Adipocyte (in vitro differentiated cells): ENCODE measurements at regions not wholly inside any gene's neighbourhood (a gene's known extent, or its start where the extent isn't known, plus 50 kb on each side); places are given as distances from the start of the nearest gene placed in this dataset.

Experiments
- DNase-seq: peaks from one replicate; pipeline ENCODE4 v3.0.0-alpha.2; 2015; ENCODE audit warnings: low read depth
- H3K27me3 ChIP-seq: replicated peaks from 2 replicates; pipeline ENCODE4 v1.7.0; 2013; ENCODE audit warnings: mild to moderate bottlenecking, low read length, moderate library complexity; ENCODE audit not compliant: control insufficient read depth, insufficient read depth
- H3K36me3 ChIP-seq: 2 replicates; pipeline ENCODE4 v1.7.0; 2013; ENCODE audit warnings: low read length, mild to moderate bottlenecking, moderate library complexity; ENCODE audit not compliant: control insufficient read depth, insufficient read depth, severe bottlenecking
- H3K4me1 ChIP-seq: 2 replicates; pipeline ENCODE4 v1.7.0; 2013; ENCODE audit warnings: mild to moderate bottlenecking, low read length, moderate library complexity; ENCODE audit not compliant: control insufficient read depth, insufficient read depth
- H3K4me3 ChIP-seq: 2 replicates; pipeline ENCODE4 v1.7.0; 2013; ENCODE audit warnings: mild to moderate bottlenecking, low read length, moderate library complexity
- H3K9ac ChIP-seq: 2 replicates; pipeline ENCODE4 v1.7.0; 2013; ENCODE audit warnings: mild to moderate bottlenecking, low read length, moderate library complexity
- H3K9me3 ChIP-seq: 2 replicates; pipeline ENCODE4 v1.7.0; 2013; ENCODE audit warnings: mild to moderate bottlenecking, low read length, moderate library complexity; ENCODE audit not compliant: control insufficient read depth

- Histone ChIP-seq H3K4me1 (peaks cover 10% of the 10 kb centered on the region), H3K9me3 (no peaks in the 10 kb centered on the region), H3K4me3 (no peak overlapping the region), H3K36me3 (no peaks in the 10 kb centered on the region), H3K9ac (no peak overlapping the region), H3K27me3 (peaks cover 57% of the 10 kb centered on the region)
- DNase-seq, result no peak
Measured at GRCh38 chr22:47276450-47276820, 514.0 kb downstream of the TBC1D22A start.

- Histone ChIP-seq H3K4me3 (no peak overlapping the region), H3K9me3 (peaks cover 2% of the 10 kb centered on the region), H3K4me1 (peaks cover 10% of the 10 kb centered on the region), H3K9ac (no peak overlapping the region), H3K27me3 (peaks cover 57% of the 10 kb centered on the region), H3K36me3 (no peaks in the 10 kb centered on the region)
- DNase-seq, result peak; percentile 27
Measured at GRCh38 chr22:47275605-47276449, 513.4 kb downstream of the TBC1D22A start.

- H3K9ac ChIP-seq, result no peak overlapping the region
- no peaks in the 10 kb centered on the region for H3K36me3 ChIP-seq
- no peak for DNase-seq
- H3K4me3 ChIP-seq, result no peak overlapping the region
- H3K27me3 ChIP-seq, result peaks cover 56% of the 10 kb centered on the region
- H3K4me1 ChIP-seq, result peaks cover 10% of the 10 kb centered on the region
- H3K9me3 ChIP-seq, result peaks cover 5% of the 10 kb centered on the region
Measured at GRCh38 chr22:47274196-47274595, 511.7 kb downstream of the TBC1D22A start.

- no peak overlapping the region for H3K9ac ChIP-seq
- peaks cover 4% of the 10 kb centered on the region for H3K4me1 ChIP-seq
- no peaks in the 10 kb centered on the region for H3K36me3 ChIP-seq
- no peak for DNase-seq
- H3K9me3 ChIP-seq, result peaks cover 9% of the 10 kb centered on the region
- no peak overlapping the region for H3K4me3 ChIP-seq
- H3K27me3 ChIP-seq, result peaks cover 34% of the 10 kb centered on the region
Measured at GRCh38 chr22:47270463-47271135, 508.1 kb downstream of the TBC1D22A start.

GRCh38 chr22:47269516-47270088 lies 507.2 kb downstream of the TBC1D22A start:
- Histone ChIP-seq H3K9ac (no peak overlapping the region), H3K4me3 (no peak overlapping the region), H3K4me1 (no peaks in the 10 kb centered on the region), H3K9me3 (peaks cover 9% of the 10 kb centered on the region), H3K36me3 (no peaks in the 10 kb centered on the region), H3K27me3 (peaks cover 28% of the 10 kb centered on the region)
- no peak for DNase-seq

GRCh38 chr22:47267513-47268282 lies 505.2 kb downstream of the TBC1D22A start:
- Histone ChIP-seq H3K4me1 (no peaks in the 10 kb centered on the region), H3K9ac (no peak overlapping the region), H3K36me3 (no peaks in the 10 kb centered on the region), H3K4me3 (no peak overlapping the region), H3K9me3 (peaks cover 9% of the 10 kb centered on the region), H3K27me3 (peaks cover 17% of the 10 kb centered on the region)
- DNase-seq, result no peak

- no peak for DNase-seq
- Histone ChIP-seq H3K4me1 (no peaks in the 10 kb centered on the region), H3K9ac (no peak overlapping the region), H3K4me3 (no peak overlapping the region), H3K36me3 (no peaks in the 10 kb centered on the region), H3K9me3 (peaks cover 9% of the 10 kb centered on the region), H3K27me3 (peaks cover 19% of the 10 kb centered on the region)
Measured at GRCh38 chr22:47266329-47266728, 503.9 kb downstream of the TBC1D22A start.

GRCh38 chr22:47260551-47260950 lies 498.1 kb downstream of the TBC1D22A start:
- DNase-seq, result no peak
- H3K9me3 ChIP-seq, result no peaks in the 10 kb centered on the region
- no peak overlapping the region for H3K9ac ChIP-seq

GRCh38 chr22:47259990-47260389 lies 497.5 kb downstream of the TBC1D22A start:
- H3K9me3 ChIP-seq, result no peaks in the 10 kb centered on the region
- no peaks in the 10 kb centered on the region for H3K4me1 ChIP-seq
- peaks cover 33% of the 10 kb centered on the region for H3K27me3 ChIP-seq
- no peak overlapping the region for H3K9ac ChIP-seq
- no peaks in the 10 kb centered on the region for H3K36me3 ChIP-seq
- DNase-seq, result no peak
- no peak overlapping the region for H3K4me3 ChIP-seq

More at GRCh38 chr22:47260551-47260950, 498.1 kb downstream of the TBC1D22A start:
- Histone ChIP-seq H3K27me3 (peaks cover 33% of the 10 kb centered on the region), H3K4me3 (no peak overlapping the region), H3K36me3 (no peaks in the 10 kb centered on the region), H3K4me1 (no peaks in the 10 kb centered on the region)

- Histone ChIP-seq H3K27me3 (peaks cover 29% of the 10 kb centered on the region), H3K36me3 (no peaks in the 10 kb centered on the region), H3K9me3 (no peaks in the 10 kb centered on the region), H3K4me1 (no peaks in the 10 kb centered on the region), H3K9ac (no peak overlapping the region), H3K4me3 (no peak overlapping the region)
- DNase-seq, result no peak
Measured at GRCh38 chr22:47259049-47259448, 496.6 kb downstream of the TBC1D22A start.

- no peak for DNase-seq
- H3K9ac ChIP-seq, result no peak overlapping the region
- no peak overlapping the region for H3K4me3 ChIP-seq
- H3K4me1 ChIP-seq, result no peaks in the 10 kb centered on the region
- peaks cover 29% of the 10 kb centered on the region for H3K27me3 ChIP-seq
- H3K36me3 ChIP-seq, result no peaks in the 10 kb centered on the region
- H3K9me3 ChIP-seq, result peaks cover 10% of the 10 kb centered on the region
Measured at GRCh38 chr22:47257976-47258375, 495.5 kb downstream of the TBC1D22A start.
